ENCODE measurements at regions not wholly inside any gene's neighbourhood (a gene's known extent, or its start where the extent isn't known, plus 50 kb on each side); places are given as distances from the start of the nearest gene placed in this dataset.

DNA sequence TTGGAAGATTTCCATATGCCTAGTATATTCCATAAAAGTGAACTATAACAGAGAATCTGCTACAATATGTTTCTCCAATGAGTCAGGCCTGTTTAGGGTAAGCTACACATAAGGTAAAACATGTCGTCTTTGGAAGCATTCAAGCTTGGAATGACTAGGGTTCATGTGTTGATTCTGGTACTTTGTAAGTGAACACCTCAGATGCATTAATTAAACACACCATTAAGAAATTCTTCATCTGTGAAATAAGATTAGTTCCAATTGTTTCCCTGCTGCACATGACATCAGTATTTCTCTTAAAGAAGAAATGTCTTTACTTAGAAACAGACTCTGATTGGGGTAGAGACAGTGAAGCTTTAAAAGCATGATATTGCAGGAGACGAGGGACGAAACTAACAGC, 461.1 kb upstream of the NXPH2 start:
- TF ChIP-seq, protein P1, sequence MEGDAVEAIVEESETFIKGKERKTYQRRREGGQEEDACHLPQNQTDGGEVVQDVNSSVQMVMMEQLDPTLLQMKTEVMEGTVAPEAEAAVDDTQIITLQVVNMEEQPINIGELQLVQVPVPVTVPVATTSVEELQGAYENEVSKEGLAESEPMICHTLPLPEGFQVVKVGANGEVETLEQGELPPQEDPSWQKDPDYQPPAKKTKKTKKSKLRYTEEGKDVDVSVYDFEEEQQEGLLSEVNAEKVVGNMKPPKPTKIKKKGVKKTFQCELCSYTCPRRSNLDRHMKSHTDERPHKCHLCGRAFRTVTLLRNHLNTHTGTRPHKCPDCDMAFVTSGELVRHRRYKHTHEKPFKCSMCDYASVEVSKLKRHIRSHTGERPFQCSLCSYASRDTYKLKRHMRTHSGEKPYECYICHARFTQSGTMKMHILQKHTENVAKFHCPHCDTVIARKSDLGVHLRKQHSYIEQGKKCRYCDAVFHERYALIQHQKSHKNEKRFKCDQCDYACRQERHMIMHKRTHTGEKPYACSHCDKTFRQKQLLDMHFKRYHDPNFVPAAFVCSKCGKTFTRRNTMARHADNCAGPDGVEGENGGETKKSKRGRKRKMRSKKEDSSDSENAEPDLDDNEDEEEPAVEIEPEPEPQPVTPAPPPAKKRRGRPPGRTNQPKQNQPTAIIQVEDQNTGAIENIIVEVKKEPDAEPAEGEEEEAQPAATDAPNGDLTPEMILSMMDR (IDR thresholded peaks at IDR 0.05), result no peak
- TF ChIP-seq POLR2A (IDR thresholded peaks at IDR 0.05), result no peak
- TF ChIP-seq EP300 (IDR thresholded peaks at IDR 0.05), result no peak
- TF ChIP-seq POLR2AphosphoS5 (IDR thresholded peaks at IDR 0.05), result no peak

Measured in gastroesophageal sphincter (tissue), 3 donors.